ENCODE measurements at regions not wholly inside any gene's neighbourhood (a gene's known extent, or its start where the extent isn't known, plus 50 kb on each side); places are given as distances from the start of the nearest gene placed in this dataset.

GRCh38 chr12:46661110-46661845, 164.5 kb downstream of the SLC38A4 start:
- H2AK9ac ChIP-seq (replicated peaks; ENCODE audit: low read depth, low read length, poor library complexity), result no peak overlapping the region
- peak overlapping the region; percentile 58 for H2AK5ac ChIP-seq (ENCODE audit: low read depth, low read length)
- H2BK5ac ChIP-seq (ENCODE audit: low read depth, low read length, poor library complexity, severe bottlenecking), result peak overlapping the region; percentile 99
- H3K56ac ChIP-seq (ENCODE audit: extremely low read depth, insufficient read depth, low read length), result peak overlapping the region; percentile 87
- H3K23ac ChIP-seq (ENCODE audit: low read depth, low read length), result peak overlapping the region; percentile 95
- peak overlapping the region; percentile 91 for H3K14ac ChIP-seq (replicated peaks; ENCODE audit: low read depth, low read length)
- H3K4me3 ChIP-seq (ENCODE audit: insufficient read depth, low read depth, low read length), result peak overlapping the region; percentile 14; the same call in 1 of the 2 replicates
- peak overlapping the region; percentile 86; the same call in 1 of the 2 replicates for H3K4me2 ChIP-seq (ENCODE audit: low read depth, low read length)
- H4K8ac ChIP-seq (ENCODE audit: low read depth in 2 of 2, low read length in 2 of 2), result peak overlapping the region; percentile 37 to 86
- H3K36me3 ChIP-seq (ENCODE audit: control insufficient read depth, insufficient read depth, low read length), result no peaks in the 10 kb centered on the region
- peak overlapping the region; percentile 54; the same call in 1 of the 2 replicates for H3K9ac ChIP-seq (ENCODE audit: low read depth, low read length)
- CTCF ChIA-PET, result interaction anchor here (0.7 to 1.1 kb wide), 6 partner anchors 106 to 536 kb away, joined by 3 to 8 read pairs (median 4); no protein-coding TSS in a partner anchor
- no peaks in the 10 kb centered on the region for H3K27me3 ChIP-seq (ENCODE audit: control insufficient read depth, insufficient read depth, low read length)
- peak; percentile 95 for DNase-seq
- peak overlapping the region; percentile 93 for H3K27ac ChIP-seq (ENCODE audit: insufficient read depth, low read length)
- BruUV-seq (replicated peaks), result no TSS peak
- H4K20me1 ChIP-seq (ENCODE audit: insufficient read depth, low read length), result no peaks in the 10 kb centered on the region
- no peak overlapping the region for H2AFZ ChIP-seq (replicated peaks; ENCODE audit: low read length, poor library complexity)
- dilution Hi-C loops (cut with HindIII; ENCODE audit: low sequenced_read_pairs, unreplicated experiment), result no loop called here
- peaks cover 11% of the 10 kb centered on the region; the same call in 1 of the 2 replicates for H3K9me1 ChIP-seq (ENCODE audit: insufficient read depth, low read length)
- peak overlapping the region; percentile 84 for H2BK15ac ChIP-seq (ENCODE audit: low read depth, low read length)
- H4K5ac ChIP-seq (ENCODE audit: low read depth, low read length), result peak overlapping the region; percentile 98
- H3K18ac ChIP-seq (ENCODE audit: low read depth, low read length), result peak overlapping the region; percentile 99
- POLR2A ChIA-PET (ENCODE audit: unreplicated experiment), result interaction anchor here (1.1 kb wide), 2 partner anchors 137 to 289 kb away, joined by 8 read pairs; partner anchors contain the start of gene SLC38A2
- peak overlapping the region; percentile 94 for H2BK120ac ChIP-seq (ENCODE audit: low read depth, low read length)
- H3K4ac ChIP-seq (ENCODE audit: low read depth, low read length), result peak overlapping the region; percentile 99
- H3K9me3 ChIP-seq (ENCODE audit: control insufficient read depth, insufficient read depth, low read length), result no peaks in the 10 kb centered on the region
- H4K91ac ChIP-seq (ENCODE audit: insufficient read depth, low read depth, low read length), result peak overlapping the region; percentile 92
- in situ Hi-C loops (cut with MboI; ENCODE audit: low sequenced_read_pairs), result loop anchor here (5.0 kb wide), 1 partner anchor 274 kb away; no protein-coding TSS in a partner anchor
- peaks cover 29% of the 10 kb centered on the region for H3K4me1 ChIP-seq (ENCODE audit: control insufficient read depth, insufficient read depth, low read length)
- H2BK20ac ChIP-seq (ENCODE audit: low read depth, low read length), result peak overlapping the region; percentile 97
- intact Hi-C loops (cut with micrococcal nuclease), result loop anchor here (1.0 to 5.0 kb wide), 8 partner anchors 105 to 394 kb away; partner anchors contain the start of gene SLC38A1
- peak; percentile 76 for ATAC-seq (ENCODE audit: low read depth)
- peaks cover 11 to 53% of the 10 kb centered on the region in 2 experiments; a peak in 3 of 4 replicates for H3K79me1 ChIP-seq (ENCODE audit: low read depth in 1 of 2, low read length in 2 of 2)
- no CpG with 5 or more reads among the region's 2 CpGs for WGBS, 2 experiments (ENCODE audit: extremely low coverage in 2 of 2, insufficient read length in 1 of 2)
- TF ChIP-seq CTCF (conservative IDR thresholded peaks at IDR 0.05; ENCODE audit: low read depth, low read length) (peak; percentile 87), BHLHE40 (IDR thresholded peaks at IDR 0.05; ENCODE audit: low read depth, low read length) (0 out of 2 replicates have a peak, but pooled peaks have one; percentile 17), FOS (IDR thresholded peaks at IDR 0.05; ENCODE audit: low read depth, low read length) (no peak), ELK1 (IDR thresholded peaks at IDR 0.05; ENCODE audit: borderline replicate concordance, low read depth, low read length) (no peak), RFX5 (IDR thresholded peaks at IDR 0.05; ENCODE audit: low read depth, low read length) (no peak), MAFK (IDR thresholded peaks at IDR 0.05; ENCODE audit: low read depth, low read length) (peak; percentile 16; the same call in 1 of the 2 replicates), RAD21 (IDR thresholded peaks at IDR 0.05; ENCODE audit: low read length) (peak; percentile 84), MXI1 (IDR thresholded peaks at IDR 0.05; ENCODE audit: borderline replicate concordance, low read depth, low read length) (no peak), NFE2L2 (IDR thresholded peaks at IDR 0.05; ENCODE audit: low read depth, low read length) (peak; percentile 81), RCOR1 (IDR thresholded peaks at IDR 0.05; ENCODE audit: insufficient replicate concordance, low read length) (no peak), SMC3 (IDR thresholded peaks at IDR 0.05; ENCODE audit: low read depth, low read length) (peak; percentile 75), CHD1 (IDR thresholded peaks at IDR 0.05; ENCODE audit: low read depth, low read length) (no peak), MAZ (IDR thresholded peaks at IDR 0.05; ENCODE audit: borderline replicate concordance, low read depth, low read length) (no peak; the same call in 1 of the 2 replicates), CEBPB (IDR thresholded peaks at IDR 0.05; ENCODE audit: low read depth, low read length) (peak; percentile 80)

Measured in IMR-90 (cell line).